ENCODE measurements at regions not wholly inside any gene's neighbourhood (a gene's known extent, or its start where the extent isn't known, plus 50 kb on each side); places are given as distances from the start of the nearest gene placed in this dataset.

DNA sequence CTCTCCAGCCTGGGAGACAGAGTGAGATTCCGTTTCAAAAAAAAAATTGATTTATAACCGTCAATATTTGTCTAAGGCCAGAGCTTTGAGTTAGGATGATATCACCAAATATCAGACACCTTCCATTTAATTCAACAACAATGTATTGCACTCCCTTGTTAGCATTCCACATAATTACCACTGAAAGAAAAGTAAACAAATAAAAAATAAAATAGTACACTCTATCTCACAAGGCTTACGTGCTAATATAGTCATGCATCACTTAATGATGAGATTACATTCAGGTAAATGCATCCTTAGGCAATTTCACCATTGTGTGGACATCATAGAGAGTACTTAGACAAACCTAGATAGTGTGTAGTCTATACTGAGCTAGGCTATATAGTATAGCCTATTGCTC, 127.6 kb upstream of the RHOBTB1 start:
- ChIA-PET POLR2A (no interaction called here), CTCF (no interaction called here)
- no peaks in the 10 kb centered on the region for H3K9me3 ChIP-seq (ENCODE audit: control insufficient read depth, insufficient read depth, low read length)
- no peak overlapping the region for H3K27ac ChIP-seq (ENCODE audit: low read depth, low read length)
- no peak for DNase-seq (ENCODE audit: low read depth, low spot score)
- H3K4me3 ChIP-seq (ENCODE audit: low read depth, low read length), result no peak overlapping the region
- no peaks in the 10 kb centered on the region for H3K27me3 ChIP-seq (ENCODE audit: control insufficient read depth, insufficient read depth, low read length)
- TF ChIP-seq, protein P1, sequence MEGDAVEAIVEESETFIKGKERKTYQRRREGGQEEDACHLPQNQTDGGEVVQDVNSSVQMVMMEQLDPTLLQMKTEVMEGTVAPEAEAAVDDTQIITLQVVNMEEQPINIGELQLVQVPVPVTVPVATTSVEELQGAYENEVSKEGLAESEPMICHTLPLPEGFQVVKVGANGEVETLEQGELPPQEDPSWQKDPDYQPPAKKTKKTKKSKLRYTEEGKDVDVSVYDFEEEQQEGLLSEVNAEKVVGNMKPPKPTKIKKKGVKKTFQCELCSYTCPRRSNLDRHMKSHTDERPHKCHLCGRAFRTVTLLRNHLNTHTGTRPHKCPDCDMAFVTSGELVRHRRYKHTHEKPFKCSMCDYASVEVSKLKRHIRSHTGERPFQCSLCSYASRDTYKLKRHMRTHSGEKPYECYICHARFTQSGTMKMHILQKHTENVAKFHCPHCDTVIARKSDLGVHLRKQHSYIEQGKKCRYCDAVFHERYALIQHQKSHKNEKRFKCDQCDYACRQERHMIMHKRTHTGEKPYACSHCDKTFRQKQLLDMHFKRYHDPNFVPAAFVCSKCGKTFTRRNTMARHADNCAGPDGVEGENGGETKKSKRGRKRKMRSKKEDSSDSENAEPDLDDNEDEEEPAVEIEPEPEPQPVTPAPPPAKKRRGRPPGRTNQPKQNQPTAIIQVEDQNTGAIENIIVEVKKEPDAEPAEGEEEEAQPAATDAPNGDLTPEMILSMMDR (IDR thresholded peaks at IDR 0.05; ENCODE audit: low read depth, low read length), result no peak

DNA sequence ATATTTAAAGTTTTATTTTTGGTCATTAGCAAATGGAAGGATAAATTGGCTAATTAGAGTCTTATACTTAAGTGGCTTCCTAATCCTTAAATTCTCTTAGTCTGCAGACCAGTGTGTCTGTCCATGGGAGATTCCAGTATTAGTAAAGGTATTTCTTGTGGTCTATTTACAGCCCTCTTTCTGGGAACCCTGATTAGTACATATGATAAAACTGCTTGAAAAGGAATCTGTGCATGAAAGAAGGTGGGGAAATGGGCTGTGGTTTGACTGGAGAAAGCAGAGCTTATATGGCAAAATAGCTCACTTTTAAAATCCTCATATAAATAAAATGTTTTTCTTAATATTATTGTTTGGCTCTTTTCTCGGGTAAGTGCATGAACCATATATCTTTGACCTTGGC, 124.5 kb upstream of the RHOBTB1 start:
- TF ChIP-seq, protein P1 (IDR thresholded peaks at IDR 0.05; ENCODE audit: low read depth, low read length), result no peak
- CTCF ChIA-PET, result no interaction called here
- DNase-seq (ENCODE audit: low read depth, low spot score), result no peak
- H3K9me3 ChIP-seq (ENCODE audit: control insufficient read depth, insufficient read depth, low read length), result no peaks in the 10 kb centered on the region
- H3K27ac ChIP-seq (ENCODE audit: low read depth, low read length), result no peak overlapping the region
- H3K27me3 ChIP-seq (ENCODE audit: control insufficient read depth, insufficient read depth, low read length), result no peaks in the 10 kb centered on the region
- no peak overlapping the region for H3K4me3 ChIP-seq (ENCODE audit: low read depth, low read length)
- POLR2A ChIA-PET, result no interaction called here

GRCh38 chr10:61067671-61068336, 123.8 kb upstream of the RHOBTB1 start:
- Histone ChIP-seq H3K27me3 (ENCODE audit: control insufficient read depth, insufficient read depth, low read length) (no peaks in the 10 kb centered on the region), H3K4me3 (ENCODE audit: low read depth, low read length) (no peak overlapping the region), H3K27ac (ENCODE audit: low read depth, low read length) (no peak overlapping the region), H3K9me3 (ENCODE audit: control insufficient read depth, insufficient read depth, low read length) (no peaks in the 10 kb centered on the region)
- no peak for DNase-seq (ENCODE audit: low read depth, low spot score)
- POLR2A ChIA-PET, result no interaction called here
- TF ChIP-seq, protein P1 (IDR thresholded peaks at IDR 0.05; ENCODE audit: low read depth, low read length), result no peak
- CTCF ChIA-PET, result no interaction called here

DNA sequence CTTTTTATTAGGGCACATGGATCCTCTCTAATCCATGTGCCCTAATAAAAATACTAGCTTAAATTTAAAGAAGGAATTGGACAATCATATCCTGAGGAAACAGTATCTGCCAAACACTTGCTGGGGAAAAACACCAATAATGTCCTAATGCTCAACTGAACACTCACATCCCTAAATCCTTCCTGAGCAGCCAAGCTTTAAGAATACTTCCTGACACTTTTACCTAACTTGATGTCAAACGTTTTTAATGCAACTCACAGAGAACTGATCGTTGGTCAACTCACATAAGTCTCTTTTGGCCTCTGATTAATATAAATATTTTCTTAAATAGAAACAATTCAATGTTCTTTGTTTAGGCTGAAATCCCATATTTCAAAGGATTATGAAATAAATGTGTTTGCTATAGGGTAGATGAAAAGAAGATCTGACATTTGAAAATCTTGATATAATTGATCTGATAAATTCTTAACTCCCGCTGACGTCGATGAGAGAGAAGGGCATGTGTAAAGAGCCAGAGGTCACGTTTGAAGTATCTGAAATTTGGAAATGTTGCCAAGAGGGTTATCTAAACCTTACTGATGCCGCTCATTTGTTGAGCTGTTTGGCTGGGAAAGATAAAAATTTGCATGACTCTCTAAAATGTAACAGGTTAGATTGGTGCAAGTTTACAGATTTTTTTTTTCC, 122.8 kb upstream of the RHOBTB1 start:
- Histone ChIP-seq H3K9me3 (ENCODE audit: control insufficient read depth, insufficient read depth, low read length) (no peaks in the 10 kb centered on the region), H3K4me3 (ENCODE audit: low read depth, low read length) (no peak overlapping the region), H3K27me3 (ENCODE audit: control insufficient read depth, insufficient read depth, low read length) (no peaks in the 10 kb centered on the region), H3K27ac (ENCODE audit: low read depth, low read length) (no peak overlapping the region)
- ChIA-PET POLR2A (interaction anchor here (0.6 kb wide), 1 partner anchor 12 kb away, joined by 3 read pairs; no protein-coding TSS in a partner anchor), CTCF (no interaction called here)
- TF ChIP-seq, protein P1 (IDR thresholded peaks at IDR 0.05; ENCODE audit: low read depth, low read length), result no peak
- DNase-seq (ENCODE audit: low read depth, low spot score), result no peak

DNA sequence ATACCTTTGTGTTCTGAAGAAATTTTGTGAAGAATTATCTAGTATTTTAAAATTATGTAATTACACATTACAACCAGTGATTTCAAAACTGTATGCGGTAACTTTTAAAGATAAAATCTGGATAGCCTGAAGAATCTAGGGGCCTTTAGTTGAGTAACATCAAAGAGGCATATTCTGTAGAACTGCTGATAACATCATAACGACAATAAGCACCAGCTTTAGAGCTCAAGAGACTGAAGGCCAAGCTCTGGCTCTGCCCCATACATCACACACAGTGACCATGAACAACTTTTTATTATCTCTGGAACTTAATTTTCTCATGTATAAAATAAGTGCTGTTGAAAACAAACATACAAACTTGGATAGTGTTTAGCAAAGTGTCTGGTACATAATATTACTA, 121.1 kb upstream of the RHOBTB1 start:
- Histone ChIP-seq H3K4me3 (ENCODE audit: low read depth, low read length) (no peak overlapping the region), H3K27me3 (ENCODE audit: control insufficient read depth, insufficient read depth, low read length) (no peaks in the 10 kb centered on the region), H3K9me3 (ENCODE audit: control insufficient read depth, insufficient read depth, low read length) (no peaks in the 10 kb centered on the region), H3K27ac (ENCODE audit: low read depth, low read length) (no peak overlapping the region)
- DNase-seq (ENCODE audit: low read depth, low spot score), result no peak
- POLR2A ChIA-PET, result no interaction called here
- TF ChIP-seq, protein P1 (IDR thresholded peaks at IDR 0.05; ENCODE audit: low read depth, low read length), result no peak
- CTCF ChIA-PET, result no interaction called here
